ENCODE measurements at regions not wholly inside any gene's neighbourhood (a gene's known extent, or its start where the extent isn't known, plus 50 kb on each side); places are given as distances from the start of the nearest gene placed in this dataset.

GRCh38 chr21:27649762-27650161 lies 682.9 kb upstream of the ADAMTS5 start:
- no peak for DNase-seq (ENCODE audit: low read depth in 3 of 3)

- DNase-seq (ENCODE audit: low read depth in 3 of 3) = no peak
Observed at GRCh38 chr21:27649323-27649722, 682.4 kb upstream of the ADAMTS5 start.

DNA sequence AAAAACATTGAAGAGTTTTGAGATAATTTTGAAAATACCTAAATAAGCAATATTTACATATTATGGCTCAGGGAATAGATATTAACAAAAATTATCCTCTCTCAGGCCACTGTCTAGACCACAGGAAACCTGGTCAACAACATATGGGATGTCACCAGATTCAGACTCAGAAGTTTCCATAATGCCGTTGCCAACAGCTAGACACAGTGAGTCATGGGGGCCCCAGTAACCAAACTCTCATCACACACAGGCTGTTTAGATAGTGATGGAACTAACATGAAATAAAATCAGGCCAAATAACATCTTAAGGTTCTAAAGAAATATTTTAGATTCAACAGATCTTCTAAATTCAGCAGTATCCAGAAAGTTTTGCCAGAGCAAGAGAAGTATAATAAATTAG lies 681.7 kb upstream of the ADAMTS5 start:
- DNase-seq (ENCODE audit: low read depth in 3 of 3) = no peak

GRCh38 chr21:27647921-27648320 lies 681.0 kb upstream of the ADAMTS5 start:
- no peak for DNase-seq (ENCODE audit: low read depth in 3 of 3)

DNA sequence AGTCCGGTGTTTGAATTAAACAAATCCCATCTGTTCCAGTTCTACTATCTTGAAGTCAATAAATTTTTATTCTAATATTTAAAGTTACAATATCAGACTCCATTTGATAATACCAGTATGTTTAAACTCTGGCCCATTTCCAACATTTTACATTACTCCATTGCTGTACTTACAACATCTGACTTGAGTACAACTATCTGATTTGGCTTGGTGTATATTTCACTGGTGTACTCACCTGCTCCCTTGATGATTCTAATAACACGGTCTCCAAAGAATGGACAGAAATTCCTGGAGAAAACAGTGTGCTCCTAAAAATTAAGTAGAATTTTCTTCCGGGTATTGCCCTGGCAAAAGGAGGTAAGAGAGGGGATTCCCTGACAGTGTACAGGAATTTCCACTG lies 680.5 kb upstream of the ADAMTS5 start:
- no peak for DNase-seq (ENCODE audit: low read depth in 3 of 3)

DNA sequence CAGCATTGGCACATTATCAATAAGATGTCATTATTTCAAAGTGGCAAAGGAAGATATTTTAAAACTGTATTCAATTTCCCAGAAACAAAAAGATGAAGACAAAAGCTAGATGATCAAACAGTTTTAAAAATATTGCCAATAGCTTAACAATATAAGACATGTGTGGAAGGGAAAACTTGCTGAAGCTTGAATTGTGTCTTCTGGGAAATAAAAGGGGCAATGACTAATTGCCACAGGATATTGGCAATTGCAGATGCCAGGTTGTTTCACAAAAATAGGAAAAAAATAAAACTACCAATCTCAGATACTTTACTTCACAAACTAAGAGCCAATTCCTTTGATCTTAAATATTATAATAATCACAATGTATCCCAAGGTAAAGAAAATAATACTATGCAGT lies 679.8 kb upstream of the ADAMTS5 start:
- DNase-seq (ENCODE audit: low read depth in 3 of 3) = no peak

DNA sequence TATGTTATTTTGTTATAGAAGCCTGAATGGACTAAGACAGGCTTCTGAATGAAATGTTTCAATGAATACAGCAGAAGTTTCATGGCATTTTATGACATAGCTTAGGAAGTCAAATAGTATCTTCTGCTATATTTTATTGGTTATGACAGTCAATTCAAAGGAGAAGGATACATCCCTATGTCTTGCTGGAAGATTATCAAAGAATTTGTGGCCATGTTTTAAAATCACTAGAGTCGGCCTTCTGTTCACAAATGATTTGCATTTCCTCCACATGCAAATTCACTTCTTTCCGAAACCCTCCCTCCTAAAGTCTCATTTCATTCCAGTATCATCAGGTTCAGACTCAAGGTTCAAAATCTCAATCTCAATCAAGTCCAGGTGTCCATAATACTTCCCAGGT lies 679.2 kb upstream of the ADAMTS5 start:
- DNase-seq (ENCODE audit: low read depth in 3 of 3) = no peak

DNA sequence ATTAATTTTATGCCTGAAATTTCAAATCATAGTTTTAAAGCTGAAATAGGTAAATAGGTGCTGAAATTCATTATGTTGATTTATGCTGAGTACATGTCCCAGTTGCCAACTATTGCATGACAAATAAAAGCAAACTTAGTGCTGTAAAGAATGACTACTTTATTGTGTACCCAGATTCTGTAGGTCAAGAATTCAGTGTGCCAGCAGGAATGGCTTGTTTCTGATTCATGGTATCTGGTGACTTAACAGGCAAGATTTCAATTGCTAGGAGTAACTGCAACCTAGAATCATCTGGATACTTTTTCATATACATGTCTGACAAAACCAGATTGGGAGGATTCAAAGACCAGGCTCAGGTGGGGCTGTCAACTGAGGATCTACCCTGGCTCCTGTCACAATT lies 678.4 kb upstream of the ADAMTS5 start:
- DNase-seq (ENCODE audit: low read depth in 3 of 3) = no peak

DNA sequence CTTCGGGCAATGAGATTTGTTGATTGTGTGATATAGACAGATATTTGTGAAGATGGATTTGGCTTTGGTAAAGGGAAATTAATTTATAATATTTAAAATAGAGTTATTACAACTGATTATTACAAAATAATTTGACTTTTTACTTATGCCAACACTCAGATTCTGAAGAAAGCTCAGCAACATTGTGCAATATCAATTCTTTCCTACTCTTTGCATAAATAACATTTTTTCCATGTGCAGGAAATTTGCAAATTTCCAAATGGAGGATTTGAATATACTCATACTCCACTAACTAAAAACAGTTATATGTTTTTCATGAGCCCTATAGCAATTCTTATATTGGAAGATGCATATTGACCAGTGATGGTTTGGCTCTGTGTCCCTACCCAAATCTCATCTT lies 676.4 kb upstream of the ADAMTS5 start:
- DNase-seq (ENCODE audit: low read depth in 3 of 3) = no peak

DNA sequence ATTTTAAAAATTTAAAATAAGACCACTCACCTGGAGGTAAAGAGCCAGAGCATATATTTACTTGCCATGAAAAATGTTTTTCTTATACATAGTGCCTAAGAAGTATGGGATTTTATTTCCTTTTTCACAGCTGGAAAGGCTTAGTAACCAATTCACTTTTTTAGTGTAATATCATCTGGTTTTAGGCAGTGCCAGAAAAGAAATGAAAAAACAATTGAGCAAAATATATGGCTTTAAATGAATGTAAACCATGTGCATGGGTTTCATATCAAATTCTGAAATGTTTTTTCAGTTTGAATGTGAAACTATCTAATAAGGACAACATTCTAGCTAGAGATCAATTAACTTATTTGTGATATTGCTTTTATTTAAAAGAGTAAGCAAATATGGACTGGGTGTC lies 672.4 kb upstream of the ADAMTS5 start:
- no peak for DNase-seq (ENCODE audit: low read depth in 3 of 3)

- no peak for DNase-seq (ENCODE audit: low read depth in 3 of 3)
Observed at GRCh38 chr21:27636656-27637055, 669.8 kb upstream of the ADAMTS5 start.

GRCh38 chr21:27633631-27634030 lies 666.7 kb upstream of the ADAMTS5 start:
- no peak for DNase-seq (ENCODE audit: low read depth in 3 of 3)

DNA sequence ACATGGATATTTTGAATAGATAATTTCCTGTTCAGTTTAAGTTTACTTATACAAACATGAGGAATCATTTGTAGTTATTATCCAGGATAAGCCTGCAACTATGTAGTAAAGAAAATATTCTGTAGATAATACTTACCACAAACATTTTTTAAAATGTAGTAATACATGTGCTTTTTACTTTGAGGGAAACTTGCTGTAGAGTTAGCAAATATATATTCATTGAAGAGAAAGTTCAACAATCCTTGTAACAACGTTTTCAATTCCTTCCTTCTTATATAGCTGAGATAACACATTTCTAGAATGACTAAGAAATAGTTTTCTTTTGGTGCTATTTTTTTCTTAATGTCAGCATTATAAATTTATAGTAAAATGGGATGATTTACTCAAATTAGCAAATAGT lies 664.6 kb upstream of the ADAMTS5 start:
- DNase-seq (ENCODE audit: low read depth in 3 of 3) = no peak

DNA sequence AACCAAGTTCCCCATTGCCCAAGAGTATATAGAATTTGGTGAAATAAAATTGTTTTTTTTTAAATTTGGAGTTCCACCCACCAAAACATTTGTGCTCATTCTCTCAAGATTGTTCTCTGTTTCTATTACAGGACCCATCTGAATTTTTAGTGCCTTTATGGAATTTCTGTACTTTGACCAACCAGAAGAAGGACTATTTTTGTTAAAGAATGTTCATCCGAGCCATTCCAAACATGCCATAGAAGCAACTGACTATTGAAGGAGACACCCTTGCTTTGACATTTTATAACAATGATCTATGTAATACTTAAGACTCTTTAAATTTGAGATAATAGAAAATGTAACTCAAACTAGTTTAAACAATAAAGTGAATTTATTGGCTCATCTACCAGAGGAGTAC lies 655.7 kb upstream of the ADAMTS5 start:
- DNase-seq (ENCODE audit: low read depth in 3 of 3) = no peak

- DNase-seq (ENCODE audit: low read depth in 3 of 3) = no peak
Observed at GRCh38 chr21:27614231-27614630, 647.3 kb upstream of the ADAMTS5 start.

DNA sequence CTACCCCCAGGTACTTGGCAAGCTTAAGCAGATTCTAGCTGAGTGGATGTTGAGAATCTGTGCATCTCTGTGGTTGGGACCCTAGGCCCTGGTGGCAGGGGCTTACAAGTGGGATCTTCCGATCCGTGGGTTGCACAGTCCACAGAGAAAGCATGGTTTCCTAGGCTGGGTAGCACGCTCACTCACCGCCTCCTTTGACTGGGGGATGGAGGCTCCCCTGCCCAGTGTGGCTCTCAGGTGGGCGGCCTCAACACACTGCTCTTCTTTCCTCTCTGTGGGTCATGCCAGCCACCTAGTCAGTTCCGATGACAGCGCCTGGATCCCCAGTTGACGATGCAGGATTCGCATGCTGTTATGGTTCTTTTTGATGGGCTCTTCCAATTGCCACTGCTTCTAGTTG lies 639.5 kb upstream of the ADAMTS5 start:
- no peak for DNase-seq (ENCODE audit: low read depth in 3 of 3)

GRCh38 chr21:27596196-27596595 lies 629.3 kb upstream of the ADAMTS5 start:
- DNase-seq (ENCODE audit: low read depth in 3 of 3) = no peak

- no peak for DNase-seq (ENCODE audit: low read depth in 3 of 3)
Observed at GRCh38 chr21:27595716-27596115, 628.8 kb upstream of the ADAMTS5 start.

- DNase-seq (ENCODE audit: low read depth in 3 of 3) = no peak
Observed at GRCh38 chr21:27590271-27590670, 623.4 kb upstream of the ADAMTS5 start.

DNA sequence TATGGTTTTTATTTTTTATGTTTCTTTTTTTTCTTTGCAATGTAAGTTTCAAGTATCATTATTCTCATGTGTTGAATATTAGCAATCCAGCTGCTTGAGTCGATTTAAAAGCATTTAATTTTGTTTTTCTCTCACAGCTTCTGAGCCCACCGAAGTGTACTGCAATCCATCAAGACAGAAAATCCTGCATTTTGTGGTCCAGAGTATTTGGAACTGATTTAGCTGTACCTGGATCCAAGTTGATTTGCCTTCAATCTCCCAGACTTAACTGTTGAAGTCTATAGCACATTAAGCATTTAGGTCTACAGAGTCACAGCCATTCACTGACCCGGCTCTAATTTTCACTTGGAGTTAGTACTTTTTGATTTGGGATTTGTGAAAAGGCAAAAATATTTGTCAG lies 622.9 kb upstream of the ADAMTS5 start:
- DNase-seq (ENCODE audit: low read depth in 3 of 3) = no peak

GRCh38 chr21:27586986-27587385 lies 620.1 kb upstream of the ADAMTS5 start:
- DNase-seq (ENCODE audit: low read depth in 3 of 3) = no peak

- DNase-seq (ENCODE audit: low read depth in 3 of 3) = no peak
Observed at GRCh38 chr21:27586326-27586725, 619.4 kb upstream of the ADAMTS5 start.

DNA sequence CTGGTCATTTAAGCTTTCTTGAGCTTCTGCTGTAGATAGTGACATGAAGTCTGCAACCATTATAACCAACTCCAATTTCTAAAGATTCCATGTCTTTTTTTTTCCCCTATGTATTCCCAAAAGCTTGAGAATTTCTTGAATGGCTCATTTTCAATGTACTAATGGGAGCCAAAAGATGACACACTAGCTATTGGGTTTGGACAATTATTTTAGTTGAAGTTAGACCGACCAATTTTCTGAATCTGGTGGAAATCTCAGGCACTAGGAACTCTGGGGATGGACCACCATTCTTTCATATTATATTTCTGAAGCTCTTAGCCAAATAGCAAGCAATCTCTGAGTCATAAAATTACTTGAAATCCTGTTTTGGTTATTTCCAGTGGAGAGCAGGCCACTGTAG lies 617.4 kb upstream of the ADAMTS5 start:
- DNase-seq (ENCODE audit: low read depth in 3 of 3) = no peak

- DNase-seq (ENCODE audit: low read depth in 3 of 3) = no peak
Observed at GRCh38 chr21:27582948-27583430, 616.1 kb upstream of the ADAMTS5 start.
